Activated CD4-positive, CD25-positive, alpha-beta regulatory T cell (primary cell): ENCODE measurements at regions not wholly inside any gene's neighbourhood (a gene's known extent, or its start where the extent isn't known, plus 50 kb on each side); places are given as distances from the start of the nearest gene placed in this dataset.
"Not testable (repeated sequence)": the region's sequence is repeated elsewhere in the genome, so short reads cannot be mapped to it uniquely, and the experiment has no call there.

Source experiments
- DNase-seq, 4 experiments: peaks; one replicate each; lab custom pipeline; 2025; lab: John Stamatoyannopoulos, UW

DNA sequence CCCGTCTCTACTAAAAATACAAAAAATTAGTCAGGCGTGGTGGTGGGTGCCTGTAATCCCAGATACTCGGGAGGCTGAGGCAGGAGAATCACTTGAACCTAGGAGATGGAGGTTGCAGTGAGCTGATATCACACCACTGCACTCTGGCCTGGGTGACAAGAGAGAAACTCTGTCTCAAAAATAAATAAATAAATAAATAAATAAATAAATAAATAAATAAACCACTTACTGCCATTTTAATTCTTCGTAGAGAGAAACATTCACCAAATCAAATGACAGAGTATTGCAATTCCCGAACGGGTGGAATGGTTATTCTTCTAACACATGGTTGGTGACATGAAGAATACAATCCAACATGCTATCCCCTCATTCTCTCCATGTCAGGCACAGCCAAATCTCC lies 754.3 kb upstream of the AUTS2 start:
- DNase-seq, result not testable (repeated sequence)

DNA sequence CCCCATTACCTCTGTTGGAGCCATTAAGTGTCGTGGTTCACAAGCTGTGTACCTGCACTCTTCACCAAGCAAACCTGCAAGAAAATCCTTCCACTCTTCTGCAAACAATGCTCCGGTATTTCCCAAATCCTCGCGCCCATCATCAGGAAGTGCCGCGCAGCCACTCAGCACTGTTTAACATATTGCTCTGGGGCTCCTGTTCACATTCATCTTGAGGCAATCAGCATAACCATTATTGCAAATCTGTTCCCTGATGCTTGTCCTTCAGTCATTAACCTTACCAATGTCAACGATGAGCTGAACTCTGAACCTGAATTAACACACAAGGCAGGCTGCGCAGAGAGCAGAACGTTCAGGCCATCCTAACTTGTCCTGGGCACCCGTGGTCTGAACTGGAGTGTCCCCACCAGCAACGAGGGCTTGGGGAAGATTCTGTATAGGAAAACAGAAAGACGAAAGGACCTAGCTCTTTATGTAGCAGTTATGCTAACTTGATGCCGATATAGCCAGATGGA lies 751.4 kb upstream of the AUTS2 start:
- DNase-seq, result no peak

DNA sequence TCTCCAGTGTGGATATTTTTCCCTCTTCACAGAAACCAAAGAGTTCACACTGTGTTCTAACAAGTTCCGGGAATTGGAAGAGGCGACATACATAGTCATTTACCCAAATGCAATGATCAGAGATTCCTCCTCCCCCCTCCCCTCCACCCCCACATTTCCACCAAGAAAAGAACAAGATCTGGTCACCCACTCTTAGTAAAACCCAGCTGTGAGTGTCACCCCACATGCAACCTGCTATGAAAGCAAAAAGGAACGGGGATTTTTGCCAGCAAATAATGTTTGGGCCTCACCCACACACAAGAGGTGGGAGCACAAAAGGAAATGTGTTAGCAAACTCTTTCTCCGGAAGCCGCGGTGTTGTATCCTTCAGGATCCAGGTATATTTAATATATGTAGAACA lies 745.0 kb upstream of the AUTS2 start:
- DNase-seq, result no peak

DNA sequence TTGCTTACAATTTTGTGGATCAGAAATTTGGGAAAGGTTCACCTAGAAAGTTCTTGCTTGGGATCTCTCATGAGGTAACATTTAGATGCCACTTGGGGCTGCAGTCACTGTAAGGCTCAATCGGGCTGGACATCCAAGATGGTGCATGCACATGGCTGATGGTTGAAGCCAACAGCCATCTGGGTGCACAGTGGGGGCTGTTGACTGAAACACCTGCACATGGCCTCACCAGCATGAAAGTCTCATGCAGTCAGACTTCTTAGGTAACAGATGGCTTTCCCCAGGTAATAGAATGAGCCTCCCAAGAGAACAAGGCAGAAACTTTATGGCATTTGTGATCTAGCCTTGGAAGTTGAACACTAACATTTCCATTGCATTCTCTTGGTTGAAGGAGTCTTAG lies 740.7 kb upstream of the AUTS2 start:
- DNase-seq, result no peak

DNA sequence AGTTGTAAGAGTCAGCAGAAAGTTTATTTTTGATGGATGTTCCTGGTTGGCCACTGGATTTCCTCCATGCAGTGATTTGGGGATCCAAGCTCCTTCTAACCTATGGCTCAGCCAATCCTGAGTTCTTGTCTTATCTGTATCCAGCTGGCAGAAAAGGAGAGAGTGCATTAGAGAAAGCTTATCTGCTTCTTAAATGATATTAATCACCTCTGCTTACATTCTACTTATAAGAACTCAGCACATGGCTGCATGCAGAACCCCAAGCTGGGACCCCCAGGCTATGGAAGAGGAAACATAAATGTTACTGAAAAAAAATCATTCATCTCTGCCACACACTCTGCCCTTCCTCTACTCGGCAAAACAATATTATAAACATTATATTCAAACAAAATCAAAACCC lies 739.8 kb upstream of the AUTS2 start:
- DNase-seq, result no peak

DNA sequence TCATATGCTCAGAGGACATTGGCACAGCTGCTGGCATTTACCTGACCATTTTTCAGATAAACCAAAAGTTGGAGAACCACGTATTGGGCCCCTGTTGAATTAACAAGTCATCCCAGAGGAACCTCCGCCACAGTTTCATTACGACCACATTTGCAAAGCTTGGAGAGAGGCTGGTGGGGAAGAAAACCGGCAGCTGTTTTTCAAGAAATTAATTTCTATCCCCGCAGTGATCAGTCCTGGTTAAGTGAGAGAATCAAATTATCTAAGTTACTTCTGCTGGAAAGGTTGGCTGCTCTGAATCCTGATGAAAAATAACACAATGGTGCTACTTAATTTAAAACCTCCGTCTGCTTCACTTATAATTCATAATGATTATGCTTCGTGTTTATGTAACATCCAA lies 737.1 kb upstream of the AUTS2 start:
- DNase-seq, result no peak

DNA sequence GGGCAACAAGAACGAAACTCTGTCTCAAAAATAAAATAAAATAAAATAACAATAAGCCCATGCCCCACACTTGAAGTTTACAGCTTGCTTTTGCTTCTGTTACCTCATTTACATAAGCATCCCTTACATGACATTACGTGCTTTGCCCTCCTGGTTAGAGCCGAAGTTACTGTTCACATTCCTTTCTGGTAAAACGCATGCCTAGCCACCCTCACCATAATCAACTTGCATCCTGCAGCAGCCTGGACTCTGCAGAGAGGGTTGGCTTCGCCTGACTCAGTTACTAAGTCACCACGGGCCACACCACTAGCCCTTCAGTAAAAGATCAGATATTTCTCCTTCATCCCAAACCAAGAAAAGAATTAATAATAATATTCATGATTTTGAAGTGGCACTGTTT lies 736.0 kb upstream of the AUTS2 start:
- DNase-seq, result no peak

DNA sequence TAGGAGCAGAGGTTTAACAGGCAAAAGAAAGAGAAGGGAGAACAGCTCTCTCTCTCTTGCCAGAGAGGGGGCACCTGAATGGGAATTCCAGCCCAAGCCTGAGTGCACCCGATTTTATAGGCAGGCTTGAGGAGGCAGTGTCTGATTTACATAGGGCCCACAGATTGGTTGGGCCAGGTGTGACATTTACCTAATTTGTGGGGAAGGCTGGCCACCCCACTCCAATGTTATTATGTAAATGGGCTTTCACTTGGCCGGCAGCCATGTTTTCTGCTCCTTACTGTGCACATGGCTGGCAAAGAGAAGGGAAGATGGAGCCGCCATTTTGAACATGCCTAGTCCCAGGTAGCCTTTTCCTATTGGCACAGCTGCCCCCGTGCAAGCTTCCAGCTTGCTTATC lies 735.5 kb upstream of the AUTS2 start:
- no peak for DNase-seq

DNA sequence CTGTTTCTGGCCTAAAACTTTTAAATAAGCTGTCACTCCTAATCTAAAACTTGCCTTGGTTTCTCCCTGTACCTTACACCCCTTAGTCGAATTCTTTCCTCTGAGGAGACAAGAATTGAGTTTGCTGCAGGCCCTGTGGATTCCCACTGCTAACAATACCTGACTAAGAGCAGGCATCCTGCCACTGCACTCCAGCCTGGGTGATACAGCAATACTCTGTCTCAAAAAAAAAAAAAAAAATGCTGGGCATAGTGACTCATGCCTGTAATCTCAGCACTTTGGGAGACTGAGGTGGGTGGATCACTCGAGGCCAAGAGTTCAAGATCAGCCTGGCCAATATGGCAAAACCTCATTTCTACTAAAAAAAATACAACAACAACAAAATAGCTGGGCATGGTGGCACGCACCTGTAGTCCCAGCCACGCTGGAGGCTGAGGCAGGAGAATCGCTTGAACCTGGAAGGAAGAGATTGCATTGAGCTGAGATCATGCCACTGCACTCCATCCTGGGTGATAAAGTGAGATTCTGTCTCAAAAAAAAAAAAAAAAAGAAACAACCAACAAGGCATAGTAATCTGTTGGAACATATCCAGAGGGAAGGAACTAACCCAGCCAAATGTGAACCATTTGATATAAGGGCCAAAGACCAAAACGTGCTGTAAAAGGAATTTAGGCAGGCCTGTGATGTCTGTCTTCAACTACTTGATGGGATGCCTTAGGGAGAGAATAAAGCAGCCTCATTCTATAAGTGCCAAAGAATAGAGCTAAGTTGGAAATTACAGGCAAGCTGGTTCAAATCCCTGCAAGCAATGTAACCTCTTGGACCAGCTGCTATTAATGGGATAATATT lies 732.7 kb upstream of the AUTS2 start:
- no peak for DNase-seq

DNA sequence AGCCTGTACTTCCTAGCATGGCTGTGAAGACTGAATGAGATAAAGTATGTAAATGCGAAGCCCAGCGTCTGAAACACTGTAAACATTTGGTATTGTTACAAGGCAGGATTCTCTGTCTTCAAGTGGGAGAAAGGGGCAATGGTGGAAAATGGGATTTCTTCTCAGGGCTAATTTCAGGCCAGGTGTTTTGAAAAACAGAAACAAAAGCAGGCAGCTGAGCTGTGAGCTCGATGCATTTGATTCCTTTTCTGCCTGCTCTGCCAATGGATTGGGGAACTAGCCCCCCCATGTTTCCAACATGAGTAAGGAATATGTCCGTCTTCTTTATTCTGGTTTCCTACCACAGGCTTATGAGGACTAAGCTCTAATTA lies 732.1 kb upstream of the AUTS2 start:
- no peak for DNase-seq

DNA sequence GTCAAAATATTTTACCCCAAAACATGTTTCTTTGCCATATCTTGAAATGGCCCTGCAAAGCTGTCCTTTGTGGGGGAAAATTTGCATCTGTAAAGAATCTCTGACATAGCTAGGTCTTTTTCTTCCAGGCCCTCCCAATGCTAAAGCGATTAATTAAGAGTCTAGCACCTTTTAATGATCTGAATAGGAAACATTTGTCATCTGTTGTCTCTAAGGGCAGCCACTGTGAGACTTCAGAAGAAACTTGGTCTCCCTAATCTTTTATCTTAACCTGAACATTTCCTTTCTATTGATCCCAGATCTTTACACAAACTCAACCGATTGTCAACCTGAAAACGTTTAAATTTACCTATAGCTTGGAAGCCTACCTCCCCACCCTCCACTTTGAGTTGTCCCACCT lies 731.6 kb upstream of the AUTS2 start:
- DNase-seq, result not testable (repeated sequence)

DNA sequence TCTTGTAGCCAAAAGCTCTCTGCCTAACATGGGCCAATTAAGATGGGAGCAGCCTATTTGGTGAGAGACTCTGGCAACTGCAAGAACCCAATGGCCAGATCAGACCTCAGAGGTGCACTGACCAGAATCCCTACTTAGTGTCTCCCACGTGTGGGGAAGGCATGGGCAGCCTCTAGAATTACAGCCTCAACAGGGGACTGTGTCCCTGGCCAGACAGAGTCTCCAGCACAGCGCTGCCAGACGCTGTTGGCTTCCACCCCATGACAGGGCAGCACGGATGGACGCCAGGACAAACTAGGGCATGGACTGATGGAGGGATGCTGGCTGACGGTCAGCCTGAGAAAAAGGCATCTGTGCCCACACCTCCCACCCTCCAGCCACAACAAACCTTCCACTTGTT lies 729.3 kb upstream of the AUTS2 start:
- no peak for DNase-seq

DNA sequence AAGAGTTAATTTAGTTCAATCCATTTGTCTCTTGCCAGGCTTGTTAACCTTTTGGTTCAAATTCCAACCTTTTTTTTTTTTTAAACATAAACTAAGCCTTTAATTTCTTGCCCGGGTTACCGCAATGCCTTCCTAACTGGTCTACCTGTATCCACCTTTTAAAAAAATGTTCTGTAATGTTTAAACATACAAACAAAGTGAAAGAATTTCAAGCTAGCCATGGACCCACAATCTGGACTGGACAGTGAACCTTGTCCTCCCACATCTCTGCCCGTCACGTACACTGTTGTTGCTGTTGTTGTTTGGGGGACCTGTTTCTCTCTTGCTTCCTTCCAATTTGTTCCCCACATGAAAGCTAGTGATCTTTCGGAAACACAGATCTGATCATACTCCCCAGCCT lies 724.7 kb upstream of the AUTS2 start:
- DNase-seq, result no peak

DNA sequence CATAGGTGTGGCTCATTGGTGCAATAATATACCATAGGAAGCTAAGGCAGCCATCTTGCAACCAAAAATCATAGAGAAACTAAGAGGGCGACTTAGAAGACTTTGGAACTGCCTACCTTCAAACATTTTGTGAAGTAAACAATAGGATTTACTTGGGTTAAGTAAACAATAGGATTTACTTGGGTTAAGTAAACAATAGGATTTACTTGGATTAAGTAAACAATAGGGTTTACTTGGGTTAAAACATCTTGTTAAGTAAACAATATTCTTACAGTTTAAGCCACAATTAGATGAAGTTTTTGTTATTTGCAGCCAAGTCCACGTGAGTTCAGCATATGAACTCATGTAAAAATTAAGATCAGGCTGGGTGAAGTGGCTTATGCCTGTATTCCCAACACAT lies 722.4 kb upstream of the AUTS2 start:
- DNase-seq, result no peak

DNA sequence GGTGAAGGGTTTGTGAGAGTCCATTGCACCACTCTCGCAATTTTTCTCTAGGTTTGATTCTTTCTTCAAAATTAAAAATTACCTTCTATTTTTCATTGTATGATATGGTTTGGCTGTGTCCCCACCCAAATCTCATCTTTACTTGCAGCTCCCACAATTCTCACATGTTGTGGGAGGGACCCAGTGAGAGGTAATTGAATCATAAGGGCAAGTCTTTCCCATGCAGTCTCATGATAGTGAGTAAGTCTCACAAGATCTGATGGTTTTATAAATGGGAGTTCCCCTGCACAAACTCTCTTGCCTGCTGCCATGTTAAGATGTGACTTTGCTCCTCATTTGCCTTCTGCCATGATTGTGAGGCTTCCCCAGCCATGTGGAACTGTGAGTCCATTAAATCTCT lies 711.2 kb upstream of the AUTS2 start:
- DNase-seq, result not testable (repeated sequence)

DNA sequence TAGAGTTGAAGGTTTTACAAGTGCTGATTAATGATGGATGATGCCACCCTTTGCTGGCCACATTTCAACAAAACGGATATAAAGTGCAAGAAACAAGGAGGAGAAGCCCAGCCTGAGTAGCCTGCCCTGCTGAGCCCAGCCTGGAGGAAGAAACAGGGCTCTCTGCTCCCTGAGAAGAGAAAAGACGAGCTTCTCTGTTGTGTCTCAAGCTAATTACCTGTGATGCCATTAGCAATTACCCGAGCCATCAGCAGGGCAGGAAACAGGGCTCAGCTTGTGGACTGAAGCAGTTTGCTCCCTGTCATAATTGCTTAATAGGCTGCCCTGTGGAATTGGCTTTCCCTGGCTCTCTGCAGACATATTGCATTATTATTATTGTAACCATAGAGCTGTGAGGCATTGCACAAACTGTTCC lies 709.3 kb upstream of the AUTS2 start:
- DNase-seq, result no peak

DNA sequence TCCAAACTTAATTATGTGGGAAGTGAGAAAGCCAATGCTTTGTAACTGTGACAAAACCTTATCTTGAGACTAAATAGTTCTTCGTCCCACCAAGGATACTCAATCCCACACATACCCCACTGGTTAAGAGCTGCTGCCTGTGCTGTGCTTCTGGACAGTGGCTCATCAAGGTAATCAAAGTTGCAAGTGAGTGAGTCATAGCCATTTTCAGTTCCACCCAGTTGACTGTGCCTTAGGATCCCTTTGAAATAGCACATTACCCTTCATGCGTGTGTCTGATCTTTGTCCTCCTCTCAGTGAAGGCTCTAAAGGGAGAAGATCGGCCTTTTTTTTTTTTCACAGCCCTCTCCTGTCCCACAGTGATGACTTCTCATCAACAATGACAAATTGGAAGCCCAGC lies 706.0 kb upstream of the AUTS2 start:
- no peak for DNase-seq

DNA sequence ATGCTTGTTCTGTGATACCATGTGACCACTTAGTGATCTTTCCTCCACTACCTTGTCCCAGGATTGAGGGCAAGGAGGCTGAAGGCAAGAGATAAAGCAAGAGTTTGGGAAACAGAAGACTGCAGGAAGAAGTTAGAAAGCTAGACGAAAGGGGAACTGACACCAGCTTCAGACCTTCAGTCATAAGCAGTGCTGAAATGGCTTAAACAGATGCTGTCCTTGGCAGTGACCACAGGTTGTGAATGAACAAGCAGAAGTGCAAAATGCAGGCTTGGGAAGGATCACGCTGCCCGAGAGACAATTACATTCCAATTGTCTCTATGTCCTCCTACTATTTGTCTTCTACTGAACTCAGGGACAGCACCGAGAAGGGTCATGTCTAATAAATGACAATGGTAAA lies 704.9 kb upstream of the AUTS2 start:
- DNase-seq, result no peak

DNA sequence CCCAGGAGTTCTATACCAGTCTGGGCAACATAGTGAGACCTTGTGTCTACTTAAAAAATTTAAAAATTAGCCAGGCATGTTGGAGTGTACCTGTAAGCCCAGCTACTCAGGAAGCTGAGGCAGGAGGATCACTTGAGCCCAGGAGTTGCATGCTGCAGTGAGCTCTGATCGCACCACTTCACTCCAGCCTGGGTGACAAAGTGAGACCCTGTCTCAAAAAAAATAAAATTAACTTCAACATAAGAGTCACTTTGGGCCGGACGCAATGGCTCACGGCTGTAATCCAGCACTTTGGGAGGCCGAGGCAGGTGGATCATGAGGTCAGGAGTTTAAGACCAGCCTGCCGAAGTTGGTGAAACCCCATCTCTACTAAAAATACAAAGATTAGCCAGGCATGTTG lies 699.1 kb upstream of the AUTS2 start:
- DNase-seq, result not testable (repeated sequence)

DNA sequence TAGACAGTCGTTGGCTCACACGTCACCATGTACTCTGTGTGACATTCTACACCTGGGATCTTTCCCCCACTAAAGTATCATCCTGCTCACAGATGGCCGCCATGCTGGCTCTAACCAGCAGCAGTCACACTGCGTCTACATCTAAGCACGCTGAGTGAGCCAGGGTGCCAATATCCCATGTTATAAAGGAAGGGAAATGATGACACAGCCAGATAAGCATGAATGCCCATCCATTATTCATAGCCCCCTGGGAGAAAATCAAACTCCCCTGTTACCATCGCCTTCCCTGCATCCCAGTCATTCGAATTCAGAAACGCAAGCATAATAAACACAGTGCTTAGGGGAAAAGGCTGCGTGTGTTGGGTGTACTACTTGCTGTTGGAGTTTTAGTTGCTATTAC lies 698.2 kb upstream of the AUTS2 start:
- no peak for DNase-seq

DNA sequence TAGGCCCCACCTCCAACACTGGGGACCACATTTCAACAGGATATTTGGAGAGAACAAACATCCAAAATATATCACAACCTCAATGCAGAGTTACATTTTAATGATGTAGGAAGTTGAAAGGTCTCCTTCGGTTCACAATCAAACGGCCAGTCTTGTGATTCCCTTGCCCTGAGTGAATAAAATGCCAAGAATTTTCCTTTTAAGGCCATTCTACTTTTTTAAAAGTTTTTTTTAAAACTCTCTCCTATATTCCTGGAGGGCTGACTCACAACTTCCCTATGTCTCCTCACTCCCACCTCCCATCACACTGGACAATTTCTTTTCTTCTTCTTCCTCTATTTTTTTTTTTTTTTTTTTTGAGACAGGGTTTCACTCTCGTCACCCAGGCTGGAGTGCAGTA lies 693.6 kb upstream of the AUTS2 start:
- DNase-seq, result no peak

DNA sequence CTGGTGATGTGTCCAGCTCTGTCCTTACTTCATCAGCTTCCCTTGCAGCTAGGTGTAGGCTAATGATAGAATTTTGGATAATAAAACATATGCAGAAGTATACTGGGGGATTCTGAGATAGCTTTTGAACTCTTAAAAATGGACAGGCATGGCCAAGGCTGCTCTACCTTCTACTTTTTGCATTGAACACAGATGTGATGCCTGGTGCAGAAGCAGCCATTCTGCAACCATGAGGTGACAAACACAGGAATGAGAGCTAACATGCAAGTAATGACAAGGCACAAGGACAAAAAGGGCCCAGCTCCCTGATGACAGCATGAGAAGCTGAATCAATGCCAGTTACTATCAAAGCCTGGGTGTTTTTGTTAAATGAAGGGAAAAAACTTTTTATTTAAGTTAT lies 686.5 kb upstream of the AUTS2 start:
- DNase-seq, result no peak

DNA sequence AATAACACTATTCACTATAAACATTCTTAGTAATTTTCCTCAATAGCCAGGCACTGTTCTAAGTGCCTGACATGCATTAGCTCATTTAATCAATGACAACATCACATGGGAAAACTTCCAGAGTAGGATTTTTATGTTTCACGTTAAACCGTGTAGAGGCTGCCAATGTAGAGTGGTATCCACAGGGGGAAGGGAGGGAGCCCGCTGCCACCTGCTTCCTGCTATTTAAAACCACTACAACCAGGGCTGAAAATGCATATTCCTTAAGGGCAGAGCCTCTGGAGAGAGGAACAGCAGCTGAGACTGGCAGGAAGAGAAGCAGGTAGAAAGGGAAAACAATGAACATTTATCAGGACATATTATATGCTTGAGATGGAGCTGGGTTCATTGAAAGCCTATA lies 684.3 kb upstream of the AUTS2 start:
- no peak for DNase-seq

DNA sequence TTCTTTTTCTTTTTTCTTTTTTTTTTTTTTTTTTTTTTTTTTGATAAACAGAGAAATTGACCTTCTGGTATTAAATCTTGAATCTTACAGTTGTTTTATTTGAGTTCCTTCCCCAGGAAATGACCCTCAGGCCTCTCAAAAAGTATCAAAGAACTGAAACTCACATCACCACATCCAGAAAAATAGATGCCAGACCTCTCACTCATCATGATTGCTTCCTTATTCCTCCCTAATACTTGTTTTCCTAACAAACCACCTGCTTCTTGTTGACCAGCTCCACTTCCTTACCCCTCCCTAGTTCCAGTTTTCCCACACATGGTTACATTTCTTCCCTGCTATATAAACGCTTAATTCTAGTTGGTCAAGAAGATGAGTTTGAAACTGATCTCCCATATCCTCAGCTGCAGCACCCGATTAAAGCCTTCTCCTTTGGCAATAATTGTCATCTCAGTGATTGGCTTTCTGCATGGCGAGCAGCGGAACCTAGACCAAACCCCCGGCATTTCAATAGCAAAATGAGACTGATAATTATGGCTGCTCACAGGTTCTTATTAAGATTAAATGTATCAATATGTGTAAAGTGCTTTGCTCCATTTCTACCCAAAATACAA lies 681.1 kb upstream of the AUTS2 start:
- DNase-seq, result no peak
